Inflammatory macrophage (primary cell): ENCODE measurements at regions not wholly inside any gene's neighbourhood (a gene's known extent, or its start where the extent isn't known, plus 50 kb on each side); places are given as distances from the start of the nearest gene placed in this dataset.

ENCODE experiments used
- DNase-seq, 2 donors: peaks; one replicate each; pipeline ENCODE4 v3.0.0-alpha.2; 2020 to 2022

DNA sequence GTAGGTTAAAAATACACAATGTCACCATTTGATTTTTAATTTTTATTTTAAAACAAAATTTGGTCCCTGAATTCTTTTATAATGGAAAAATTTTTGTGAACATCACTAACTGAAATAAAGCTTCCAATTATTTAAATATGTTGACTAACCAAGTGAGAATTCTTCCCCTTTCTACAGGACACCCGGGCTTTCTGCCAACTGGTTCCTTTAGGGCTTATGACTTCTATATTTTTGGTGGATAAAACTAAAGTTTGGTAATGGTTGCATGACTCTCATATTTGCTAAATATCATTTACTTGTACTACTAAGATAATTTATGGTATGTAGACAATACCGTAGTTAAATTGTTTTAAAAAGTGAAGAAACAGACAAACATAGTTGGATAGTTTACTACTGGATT lies 291.0 kb upstream of the DOK6 start:
- no peak for DNase-seq

DNA sequence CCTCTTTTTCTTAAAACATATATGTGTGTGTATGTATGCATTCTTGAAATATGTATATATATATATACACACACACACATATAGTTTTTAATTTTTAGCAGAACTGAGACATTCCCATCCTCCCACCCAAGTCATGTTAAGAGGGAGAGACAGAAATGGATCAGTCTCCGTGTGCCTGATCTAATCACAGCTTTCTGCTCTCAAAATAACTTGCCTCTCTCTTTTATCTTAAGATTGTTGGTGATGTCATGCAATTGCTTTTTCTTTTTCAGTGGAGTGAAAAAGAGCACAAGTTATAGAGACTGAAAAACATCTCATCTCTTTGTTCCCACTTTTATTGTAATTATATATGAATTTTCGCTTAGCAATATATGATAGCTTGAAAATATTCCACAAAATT lies 279.9 kb upstream of the DOK6 start:
- DNase-seq: no peak

DNA sequence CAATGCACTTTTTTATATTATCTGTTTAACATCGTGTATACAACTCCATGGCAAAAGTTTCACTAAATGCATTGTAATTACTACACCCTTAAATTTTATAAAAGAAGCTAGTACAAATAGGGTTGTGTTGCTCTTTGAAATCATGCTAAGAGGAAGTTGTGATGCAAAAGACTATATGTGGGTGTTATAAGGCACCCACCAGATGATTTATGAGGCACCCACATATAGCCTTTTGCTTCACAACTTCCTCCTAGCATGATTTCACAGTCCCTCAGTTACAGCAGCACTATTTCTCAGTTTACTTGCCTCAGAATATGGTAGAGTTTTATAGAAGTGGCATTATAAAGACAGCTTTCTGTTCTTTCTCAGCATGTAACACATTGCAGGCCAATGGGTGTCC lies 277.3 kb upstream of the DOK6 start:
- peak; percentile 78 to 79 for DNase-seq

DNA sequence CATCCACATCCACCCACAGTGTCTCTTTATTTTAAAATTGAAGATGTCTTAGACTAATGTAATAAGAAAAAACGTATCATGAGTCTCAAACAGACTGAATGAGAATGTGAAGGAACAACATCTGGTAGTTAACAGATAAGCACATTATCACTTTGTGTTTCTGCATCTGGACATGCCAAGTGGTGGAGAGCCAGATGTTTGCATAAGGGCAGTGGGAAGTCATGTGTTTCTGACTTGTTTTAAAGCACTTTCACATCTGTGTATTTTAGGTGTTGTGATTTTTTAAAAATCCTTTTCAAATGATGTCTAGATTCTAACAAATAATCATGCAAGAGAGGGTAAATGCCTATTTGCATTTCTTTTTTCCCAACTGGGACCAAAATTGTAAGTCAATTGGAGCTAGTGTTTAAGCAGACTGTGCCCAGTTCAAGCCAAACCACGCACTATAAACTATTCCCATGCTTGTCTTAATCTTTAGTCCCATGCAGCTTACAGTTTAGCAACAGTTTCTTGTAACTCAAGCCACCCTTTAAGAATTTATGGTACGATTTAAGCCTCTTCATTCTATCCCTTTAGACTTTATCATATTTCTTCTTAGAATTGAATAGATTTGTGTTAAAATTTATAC lies 272.7 kb upstream of the DOK6 start:
- DNase-seq: no peak

DNA sequence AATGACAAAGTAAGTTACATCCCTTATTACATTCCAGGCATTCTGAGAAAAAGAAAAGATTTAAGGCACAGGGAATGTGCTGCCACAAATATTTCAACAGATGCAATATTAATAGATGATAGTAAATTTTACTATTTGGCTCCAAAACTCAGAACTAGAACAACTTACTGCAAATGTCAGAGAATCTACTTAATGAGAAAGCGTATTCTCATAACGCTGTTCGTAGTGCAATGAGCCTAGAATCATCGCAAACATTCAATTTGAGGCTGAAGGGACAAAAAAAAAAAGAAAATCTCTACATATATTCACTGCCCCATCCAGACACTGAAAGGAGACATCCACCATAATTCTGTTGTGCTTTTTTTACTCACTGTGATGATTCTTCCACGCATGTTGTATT lies 272.1 kb upstream of the DOK6 start:
- no peak for DNase-seq

DNA sequence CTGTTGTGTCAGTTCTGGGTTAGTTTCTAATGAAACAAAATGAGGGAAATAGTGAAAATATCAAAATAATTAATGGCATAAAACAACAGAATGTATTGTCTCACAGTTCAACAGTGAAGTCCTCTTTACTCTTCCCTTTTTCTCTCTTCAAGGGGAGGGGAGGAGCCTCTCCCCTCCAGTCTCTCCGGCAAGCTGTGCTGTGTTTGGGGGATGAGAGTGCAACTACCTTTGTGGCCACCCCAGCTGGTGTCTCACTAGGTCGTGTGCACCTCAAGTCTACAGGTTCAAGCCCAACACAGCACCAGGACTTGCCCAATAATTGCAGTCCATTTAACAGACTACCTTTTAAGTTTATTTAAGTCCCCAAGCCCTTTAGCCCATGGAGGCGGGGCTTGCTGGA lies 271.7 kb upstream of the DOK6 start:
- DNase-seq: no peak

DNA sequence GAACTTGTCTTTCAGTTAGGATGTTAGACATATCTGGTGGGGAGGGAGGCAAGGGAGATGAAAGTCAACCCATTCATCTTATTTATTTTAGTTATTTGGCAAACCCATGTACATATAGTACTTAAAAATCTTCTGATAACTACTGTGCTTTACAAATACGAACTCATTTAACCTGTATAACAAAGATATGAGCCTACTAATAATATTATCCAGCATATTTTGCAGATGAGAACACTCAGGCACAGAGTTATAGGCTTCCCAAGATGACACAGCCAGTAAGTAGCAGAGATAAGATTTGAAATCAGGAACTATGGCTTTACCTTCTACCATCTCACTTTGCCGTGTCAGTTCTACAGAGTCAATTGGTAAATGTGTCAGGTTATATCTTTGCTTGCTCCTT lies 262.6 kb upstream of the DOK6 start:
- no peak for DNase-seq

DNA sequence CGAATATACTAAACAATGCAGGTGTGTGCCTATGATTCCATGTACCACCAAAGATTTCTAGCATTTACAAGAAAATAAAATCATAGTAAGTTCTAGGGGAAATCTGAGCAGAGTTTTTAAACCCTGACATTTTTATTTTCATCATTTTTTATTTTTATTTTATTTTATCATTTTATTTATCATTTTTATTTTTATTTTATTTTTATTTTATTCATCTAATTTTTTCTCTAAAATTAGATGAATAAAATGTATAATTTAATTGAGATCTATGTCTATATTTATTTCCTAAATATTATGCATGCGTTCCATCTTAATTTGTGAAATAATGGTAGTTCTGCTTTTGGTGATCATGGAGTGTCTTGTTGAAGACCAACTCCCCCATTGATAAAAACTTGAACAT lies 257.6 kb upstream of the DOK6 start:
- no peak for DNase-seq

DNA sequence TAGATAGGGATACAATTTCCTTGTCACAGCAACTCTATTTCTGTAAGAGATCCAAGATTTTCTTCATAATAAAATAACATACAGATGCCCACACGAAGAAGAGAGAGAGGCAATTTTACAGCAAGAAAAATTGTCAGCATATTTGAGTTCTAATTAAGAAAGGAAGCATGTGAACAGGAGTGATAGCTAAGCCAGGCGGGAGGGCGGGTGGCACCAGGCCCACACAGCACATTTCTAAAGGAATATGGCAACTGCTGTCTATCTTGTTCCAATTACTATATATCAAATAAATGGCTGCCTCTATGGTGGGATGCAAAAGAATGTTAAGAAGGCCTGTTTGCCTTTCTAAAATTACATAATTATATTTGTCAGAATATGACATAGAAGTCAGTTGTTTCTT lies 248.3 kb upstream of the DOK6 start:
- no peak for DNase-seq

DNA sequence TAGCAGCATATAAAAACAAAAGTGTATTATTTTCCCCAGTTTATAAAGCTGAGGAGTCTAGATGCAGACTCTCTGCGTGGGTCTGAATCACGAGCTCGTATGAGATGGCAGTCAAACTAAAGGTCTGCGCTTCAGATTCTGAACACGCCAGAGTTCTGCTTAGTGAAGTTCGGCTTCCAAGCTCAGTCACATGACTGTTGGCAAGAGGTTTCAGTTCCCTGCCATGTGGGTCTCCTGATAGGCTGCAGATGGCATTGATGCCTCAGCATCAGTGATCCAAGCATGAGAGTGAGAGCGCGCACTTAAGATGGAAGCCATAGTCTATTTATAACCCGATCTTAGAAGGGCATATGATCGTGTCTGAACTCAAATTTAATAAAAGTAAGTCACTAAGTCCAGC lies 242.8 kb upstream of the DOK6 start:
- DNase-seq: no peak

DNA sequence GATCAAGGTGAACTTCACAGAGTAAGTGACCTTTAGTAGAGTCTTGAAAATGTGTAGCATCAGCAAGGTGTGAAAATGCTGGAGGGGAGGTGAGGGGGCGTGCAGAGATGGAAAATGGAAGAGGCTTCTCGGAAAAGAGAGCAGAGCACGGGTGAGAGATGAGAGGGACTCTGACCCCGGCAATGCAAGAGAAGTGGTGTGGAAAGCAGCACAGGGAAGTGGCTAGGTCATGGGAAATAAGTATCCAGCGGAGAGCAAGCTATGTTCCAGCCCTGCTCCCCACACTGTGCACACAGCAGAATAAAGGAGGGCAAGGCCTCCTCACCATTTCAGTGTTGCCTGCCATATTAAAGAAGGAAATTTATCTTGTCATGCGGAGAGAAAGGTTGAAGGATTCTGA lies 241.7 kb upstream of the DOK6 start:
- no peak for DNase-seq

DNA sequence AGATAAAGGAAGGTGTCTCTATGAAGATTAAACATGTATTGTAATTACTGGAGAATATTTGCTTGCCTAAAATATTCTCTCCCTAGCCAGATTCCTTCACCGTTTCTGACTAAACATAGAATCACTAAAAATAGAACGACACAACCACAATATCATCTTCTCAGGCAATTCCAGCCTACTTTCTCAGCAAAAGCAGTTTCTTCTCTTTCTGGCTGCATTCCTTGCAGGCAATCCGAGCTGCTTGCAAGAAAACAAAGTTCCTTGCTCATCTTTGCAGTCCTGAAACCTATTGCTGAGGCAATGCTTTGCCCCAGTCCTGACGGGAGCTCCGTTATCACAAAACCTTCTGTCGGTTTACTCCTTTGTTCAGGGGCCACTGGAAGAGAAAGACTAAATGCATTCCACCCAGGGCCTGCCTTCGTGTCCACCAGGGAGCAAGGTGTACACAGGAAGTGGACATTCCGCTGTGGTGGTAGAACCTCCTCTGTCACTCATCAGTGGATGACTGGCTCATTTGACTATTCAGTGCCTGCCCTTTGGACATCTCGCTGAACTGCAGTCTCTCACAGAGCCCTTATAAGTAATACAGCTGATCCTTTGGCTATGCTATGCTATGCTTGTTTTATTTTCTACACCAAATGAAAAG lies 239.2 kb upstream of the DOK6 start:
- DNase-seq: no peak

DNA sequence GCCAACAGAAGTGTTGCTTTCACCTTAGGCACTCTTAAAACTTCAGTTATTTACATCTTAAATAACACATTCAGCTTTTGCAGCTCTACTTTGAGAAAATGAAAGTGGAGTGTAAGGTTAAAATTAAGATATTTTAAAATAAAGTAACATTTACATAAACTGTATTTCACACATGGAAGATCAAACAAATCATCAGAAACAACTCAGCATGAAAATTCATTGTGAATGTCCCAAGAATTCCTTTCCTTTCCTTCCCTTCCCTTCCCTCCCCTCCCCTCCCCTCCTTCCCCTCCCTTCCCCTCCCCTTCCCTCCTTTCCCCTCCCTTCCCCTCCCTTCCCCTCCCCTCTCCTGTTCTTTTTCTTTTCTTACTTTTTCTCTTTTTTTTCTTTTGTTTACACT lies 238.0 kb upstream of the DOK6 start:
- no peak for DNase-seq

DNA sequence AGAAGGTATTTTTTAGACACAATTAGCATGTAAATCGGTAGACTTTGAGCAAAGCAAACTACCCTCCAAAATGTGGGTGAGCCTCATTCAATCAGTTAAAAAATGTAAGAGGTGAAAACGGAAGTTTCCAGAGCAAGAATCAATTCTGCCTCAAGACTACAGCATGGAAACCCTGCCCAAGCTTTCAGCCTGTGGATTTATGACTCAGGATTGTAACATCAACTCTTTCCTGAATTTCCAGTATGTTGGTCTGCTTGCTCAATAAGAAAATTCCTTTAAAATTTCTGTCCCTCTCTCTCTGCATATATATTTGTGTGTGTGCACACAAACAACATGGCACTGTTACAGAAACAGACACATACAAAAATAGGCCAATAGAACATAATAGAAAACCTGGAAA lies 228.6 kb upstream of the DOK6 start:
- DNase-seq: no peak

DNA sequence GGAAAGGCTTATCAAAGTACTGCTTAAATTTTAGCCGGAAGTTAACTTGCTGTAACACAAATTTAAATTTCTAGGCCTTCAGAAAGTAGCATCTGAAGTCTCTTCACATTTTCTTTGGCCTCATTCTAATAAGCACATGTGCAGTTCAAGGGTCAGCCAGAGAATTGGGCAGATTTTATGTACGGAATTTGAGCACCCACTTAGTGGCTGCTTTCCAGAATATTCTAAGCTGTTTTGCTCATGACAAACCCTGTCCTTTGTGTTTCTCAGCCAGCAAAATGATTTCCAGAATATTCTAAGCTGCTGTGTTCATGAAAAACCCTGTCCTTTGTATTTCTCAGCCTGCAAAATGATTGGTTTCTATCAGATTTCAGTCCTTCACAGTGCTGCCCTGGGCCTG lies 225.0 kb upstream of the DOK6 start:
- DNase-seq: no peak

DNA sequence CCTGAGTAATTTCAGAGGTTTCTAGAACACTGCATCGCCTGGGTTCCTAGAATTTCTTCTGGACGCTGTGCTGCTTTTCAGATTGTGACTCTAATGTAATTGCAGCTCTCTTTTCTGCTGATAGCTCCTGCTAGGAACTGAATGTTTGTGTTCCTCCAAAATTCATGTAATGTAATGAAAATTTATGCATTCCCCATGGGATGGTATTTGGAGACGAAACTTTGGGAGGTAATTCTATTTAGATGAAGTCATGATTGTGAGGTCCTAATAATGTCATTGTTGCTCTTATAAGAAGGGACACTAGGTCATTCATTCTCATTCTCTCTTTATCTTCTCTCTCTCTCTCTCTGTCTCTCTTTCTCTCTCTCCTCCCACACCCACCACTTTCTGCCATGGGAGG lies 223.9 kb upstream of the DOK6 start:
- no peak for DNase-seq

DNA sequence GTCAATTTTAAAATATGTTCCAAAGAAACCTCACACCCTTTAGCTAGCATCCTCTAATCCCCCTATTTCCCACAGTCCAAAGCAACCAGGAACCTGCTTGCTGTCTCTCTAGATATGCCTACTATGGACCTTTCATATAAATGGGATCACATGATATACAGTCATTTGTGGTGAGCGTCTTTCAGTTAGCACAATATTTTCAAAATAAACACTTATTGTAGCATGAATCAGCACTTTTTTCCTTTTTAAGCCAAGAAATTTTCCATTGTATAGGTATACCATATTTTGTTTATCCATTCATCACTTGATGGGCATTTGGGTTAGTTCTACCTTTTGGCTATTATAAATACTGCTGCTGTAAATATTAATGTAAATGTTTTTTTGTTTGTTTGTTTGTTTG lies 223.0 kb upstream of the DOK6 start:
- DNase-seq: no peak

DNA sequence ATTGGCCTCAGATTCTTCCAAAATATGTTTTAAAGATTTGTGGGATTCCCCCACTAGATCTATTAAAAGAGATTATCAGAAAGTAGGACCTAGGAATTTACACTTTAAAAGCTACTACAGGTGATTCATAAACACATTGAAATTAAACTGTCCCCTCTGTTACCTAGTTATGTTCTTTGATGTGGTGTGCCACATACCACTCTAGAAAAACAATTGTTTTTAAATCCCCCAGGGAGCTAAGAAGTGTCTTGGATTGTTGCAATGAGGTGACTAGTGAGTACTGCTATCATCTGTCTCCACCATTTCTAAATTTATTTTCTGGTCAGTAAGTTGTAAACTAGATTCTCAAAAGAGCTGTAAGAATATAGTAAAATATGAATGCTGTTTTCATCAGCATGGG lies 214.5 kb upstream of the DOK6 start:
- no peak for DNase-seq

DNA sequence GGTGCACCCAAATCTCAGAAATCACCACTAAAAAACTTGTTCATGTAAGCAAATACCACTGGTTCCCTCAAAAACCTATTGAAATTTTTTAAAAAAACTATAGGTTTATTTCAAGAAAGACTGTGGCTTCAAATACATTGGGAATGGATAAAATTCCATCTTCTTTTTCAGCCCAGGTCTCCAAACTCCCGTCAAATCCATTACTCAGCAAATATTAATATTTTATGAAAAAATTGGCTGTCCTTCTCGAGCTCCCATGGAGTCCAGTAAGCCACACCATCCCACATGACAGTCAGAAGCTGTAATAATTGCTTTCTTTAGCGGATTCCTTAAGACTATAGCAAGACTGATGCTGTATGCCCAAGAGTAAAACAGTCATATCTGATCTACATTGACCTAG lies 204.4 kb upstream of the DOK6 start:
- DNase-seq: no peak

DNA sequence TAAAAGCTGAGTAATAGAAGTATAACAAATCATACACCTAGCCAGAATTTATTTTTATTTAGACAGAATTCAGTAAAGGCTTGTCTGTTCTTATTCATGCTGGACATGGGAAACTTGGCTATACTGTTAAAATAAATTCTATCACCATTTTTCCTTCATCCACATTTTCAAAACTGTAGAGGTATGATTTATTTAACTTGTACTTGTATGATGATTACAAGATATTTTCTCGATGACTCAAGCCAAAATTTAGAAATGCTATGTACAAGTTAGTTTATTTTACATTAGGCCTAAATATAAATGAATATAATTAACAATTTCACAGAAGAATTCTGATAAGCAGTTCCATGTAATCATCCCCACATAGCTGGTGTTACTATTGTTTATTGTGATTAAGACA lies 194.8 kb upstream of the DOK6 start:
- DNase-seq: no peak

DNA sequence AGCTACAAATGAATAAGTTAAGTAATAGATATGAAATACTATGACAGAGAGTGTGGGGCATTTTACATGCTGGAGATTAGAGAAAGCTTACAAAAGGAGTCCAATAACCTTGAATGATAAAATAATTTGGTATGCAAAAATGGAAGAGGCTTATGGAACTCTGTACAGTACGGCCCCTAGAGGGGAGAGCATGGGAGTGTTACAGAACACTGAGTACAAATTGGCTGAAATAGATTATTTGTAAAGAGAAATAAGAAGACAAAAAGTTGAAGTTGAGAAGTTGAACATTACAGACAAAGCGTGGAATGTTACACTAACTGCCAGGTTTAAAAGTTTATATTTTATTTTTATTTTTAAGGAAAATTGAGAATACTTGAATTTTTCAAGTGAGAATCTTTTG lies 192.1 kb upstream of the DOK6 start:
- DNase-seq: no peak

DNA sequence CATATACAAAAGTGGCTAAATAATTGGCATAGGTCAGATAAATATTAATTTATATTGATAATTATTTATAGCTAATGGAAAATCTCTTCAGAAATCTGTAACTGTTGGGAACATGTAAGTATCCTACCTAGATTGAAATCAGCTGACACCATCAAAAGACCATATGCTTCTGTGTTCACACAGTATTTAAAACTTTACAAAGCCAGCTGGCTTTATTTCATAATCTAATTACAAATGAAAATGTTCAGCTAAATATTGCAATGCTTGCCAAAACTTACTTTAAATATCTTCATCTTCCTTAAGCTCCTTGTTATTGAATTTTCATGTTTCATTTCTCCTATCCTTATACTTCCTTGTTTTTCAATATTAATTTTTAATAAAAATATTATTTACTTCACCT lies 190.9 kb upstream of the DOK6 start:
- no peak for DNase-seq

DNA sequence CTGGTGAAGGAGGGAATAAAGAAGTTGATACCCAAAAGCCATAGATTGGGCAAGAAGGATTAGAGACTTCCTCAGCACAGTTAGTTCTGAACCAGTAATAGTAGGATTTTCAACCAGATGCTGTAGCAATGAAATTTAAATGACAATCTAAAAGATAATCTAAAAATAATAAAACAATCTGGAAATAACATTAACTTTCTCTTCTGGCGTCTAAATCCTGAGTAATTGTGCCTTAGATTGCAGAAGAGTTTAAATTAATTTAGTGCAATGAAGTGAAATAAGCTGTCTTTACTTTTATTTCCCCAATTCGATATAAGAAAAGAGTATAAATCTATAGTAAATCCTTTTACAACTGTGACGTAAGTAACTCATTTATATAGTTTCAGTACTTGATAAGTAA lies 186.8 kb upstream of the DOK6 start:
- no peak for DNase-seq

DNA sequence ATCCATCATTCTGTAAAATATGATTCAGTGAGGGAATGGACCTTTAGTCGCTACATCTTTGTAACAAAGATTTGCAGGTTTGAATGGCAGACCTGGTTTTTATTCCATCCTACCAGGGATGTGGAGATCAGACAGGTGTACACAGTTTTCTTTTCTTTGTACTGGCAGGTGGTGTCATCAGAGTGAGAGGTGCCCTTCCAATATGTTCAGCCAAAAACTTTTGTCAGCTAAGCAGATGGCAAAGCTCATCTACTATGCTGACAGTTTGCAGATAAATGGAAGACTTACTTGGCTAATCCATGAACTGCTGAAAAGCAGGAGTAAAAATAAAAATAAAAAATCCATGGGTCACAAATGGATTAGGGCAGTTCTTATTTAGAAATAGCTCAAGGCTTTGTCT lies 185.5 kb upstream of the DOK6 start:
- DNase-seq: no peak

DNA sequence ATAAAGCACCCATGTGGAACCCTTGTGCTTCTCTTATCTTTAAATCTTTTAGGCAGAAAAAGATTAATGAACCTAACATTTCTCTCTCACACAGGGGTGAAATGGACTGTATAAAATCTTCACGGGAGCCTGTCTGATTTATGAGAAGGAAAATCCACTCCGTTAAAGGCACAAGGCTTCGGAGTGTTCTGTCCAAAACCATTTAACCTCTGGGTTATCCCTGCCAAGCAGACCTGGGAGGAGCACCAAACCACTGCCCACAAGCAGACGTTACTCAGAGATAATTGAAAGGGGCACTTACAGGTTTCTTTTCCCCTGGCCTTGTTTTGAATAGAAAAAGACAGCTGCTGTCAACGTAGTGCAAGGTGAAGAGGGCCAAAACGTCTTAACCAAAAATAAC lies 184.4 kb upstream of the DOK6 start:
- DNase-seq: no peak
